GM12892 (cell line): ENCODE measurements at regions not wholly inside any gene's neighbourhood (a gene's known extent, or its start where the extent isn't known, plus 50 kb on each side); places are given as distances from the start of the nearest gene placed in this dataset.

Experiments used
- POLR2A ChIP-seq: IDR thresholded peaks from 2 replicates; pipeline ENCODE4 v1.6.1; 2011; ENCODE audit warnings: low read depth, low read length, control low read depth
- POLR2AphosphoS5 ChIP-seq: IDR thresholded peaks from 2 replicates; pipeline ENCODE4 v1.6.1; 2011; ENCODE audit warnings: low read depth, low read length, control low read depth
- TAF1 ChIP-seq: IDR thresholded peaks from 2 replicates; pipeline ENCODE4 v1.6.1; 2011; ENCODE audit warnings: low read depth, mild to moderate bottlenecking, control low read depth, low read length, borderline replicate concordance

- no peak for TF ChIP-seq POLR2AphosphoS5
- TF ChIP-seq POLR2A: no peak
- no peak for TF ChIP-seq TAF1
Measured at GRCh38 chr9:82729991-82730589, 332.9 kb downstream of the RASEF start.
